ENCODE measurements at regions not wholly inside any gene's neighbourhood (a gene's known extent, or its start where the extent isn't known, plus 50 kb on each side); places are given as distances from the start of the nearest gene placed in this dataset.

GRCh38 chr2:145692971-145693478 lies 1173.1 kb upstream of the ZEB2 start:
- DNase-seq: peak in 1 of 2 donors; percentile 17

GRCh38 chr2:145691659-145692058 lies 1171.7 kb upstream of the ZEB2 start:
- DNase-seq: no peak

GRCh38 chr2:145690183-145690778 lies 1170.4 kb upstream of the ZEB2 start:
- no peak for DNase-seq

GRCh38 chr2:145689277-145689676 lies 1169.4 kb upstream of the ZEB2 start:
- no peak for DNase-seq

GRCh38 chr2:145688156-145688555 lies 1168.2 kb upstream of the ZEB2 start:
- DNase-seq: no peak

GRCh38 chr2:145687442-145688134 lies 1167.7 kb upstream of the ZEB2 start:
- DNase-seq: no peak

GRCh38 chr2:145685383-145686050 lies 1165.6 kb upstream of the ZEB2 start:
- DNase-seq: no peak

GRCh38 chr2:145682546-145683157 lies 1162.7 kb upstream of the ZEB2 start:
- DNase-seq: no peak

- DNase-seq: no peak
Observed at GRCh38 chr2:145680276-145680675, 1160.4 kb upstream of the ZEB2 start.

- no peak for DNase-seq
Observed at GRCh38 chr2:145677371-145677770, 1157.5 kb upstream of the ZEB2 start.

- DNase-seq: no peak
Observed at GRCh38 chr2:145674705-145675104, 1154.8 kb upstream of the ZEB2 start.

GRCh38 chr2:145669301-145669700 lies 1149.4 kb upstream of the ZEB2 start:
- no peak for DNase-seq

- DNase-seq: no peak
Observed at GRCh38 chr2:145666552-145666951, 1146.6 kb upstream of the ZEB2 start.

GRCh38 chr2:145657265-145657664 lies 1137.3 kb upstream of the ZEB2 start:
- DNase-seq: no peak

- DNase-seq: no peak
Observed at GRCh38 chr2:145655165-145655765, 1135.3 kb upstream of the ZEB2 start.

- no peak for DNase-seq
Observed at GRCh38 chr2:145654746-145655145, 1134.8 kb upstream of the ZEB2 start.

- DNase-seq: no peak
Observed at GRCh38 chr2:145654156-145654555, 1134.2 kb upstream of the ZEB2 start.

GRCh38 chr2:145653553-145653952 lies 1133.6 kb upstream of the ZEB2 start:
- DNase-seq: no peak

GRCh38 chr2:145652571-145653545 lies 1132.9 kb upstream of the ZEB2 start:
- no peak for DNase-seq

GRCh38 chr2:145652036-145652435 lies 1132.1 kb upstream of the ZEB2 start:
- DNase-seq: no peak

- no peak for DNase-seq
Observed at GRCh38 chr2:145650226-145650625, 1130.3 kb upstream of the ZEB2 start.

GRCh38 chr2:145649061-145649460 lies 1129.1 kb upstream of the ZEB2 start:
- DNase-seq: no peak
